Activated T-cell treated with anti-CD3 and anti-CD28 coated beads, Interleukin-2, amount 50 U/mL, for 72 hours (primary cell): ENCODE measurements at regions not wholly inside any gene's neighbourhood (a gene's known extent, or its start where the extent isn't known, plus 50 kb on each side); places are given as distances from the start of the nearest gene placed in this dataset.

Source experiments
- ATAC-seq, 2 donors: fragments of 150-1000 bp; cut with Tn5 transposase; replicated peaks in 1 of 2; 2 replicates each; pipeline ENCODE4 v1.10.0; 2021; ENCODE audit warnings: moderate library complexity in 2 of 2, mild to moderate bottlenecking in 1 of 2
- DNase-seq, 2 donors: peaks; one replicate each; pipeline ENCODE4 v3.0.0; 2021 to 2022; ENCODE audit warnings: mixed read lengths in 1 of 2
- H3K27ac Mint-ChIP-seq: one replicate; pipeline ENCODE4 v1.8.0; 2022; ENCODE audit warnings: mild to moderate bottlenecking, moderate library complexity, mixed read lengths
- H3K27me3 Mint-ChIP-seq: one replicate; pipeline ENCODE4 v1.8.0; 2022; ENCODE audit warnings: low read depth, mixed read lengths
- H3K36me3 Mint-ChIP-seq, 2 donors: one replicate each; pipeline ENCODE4 v1.8.0; 2022; ENCODE audit warnings: mixed read lengths in 2 of 2, mild to moderate bottlenecking in 1 of 2; ENCODE audit not compliant: insufficient read depth in 2 of 2
- H3K4me1 Mint-ChIP-seq: one replicate; pipeline ENCODE4 v1.8.0; 2022; ENCODE audit warnings: low read depth, mixed read lengths
- H3K4me3 Mint-ChIP-seq, 2 donors: one replicate each; pipeline ENCODE4 v1.8.0; 2022; ENCODE audit warnings: mild to moderate bottlenecking in 2 of 2, mixed read lengths in 2 of 2, moderate library complexity in 2 of 2
- H3K9me3 Mint-ChIP-seq, 2 donors: one replicate each; pipeline ENCODE4 v1.8.0; 2022; ENCODE audit warnings: mixed read lengths in 2 of 2

GRCh38 chr3:79885407-79885806 lies 117.6 kb upstream of the ROBO1 start:
- no peaks in the 10 kb centered on the region for H3K27me3 Mint-ChIP-seq
- no peak for DNase-seq
- H3K36me3 Mint-ChIP-seq: no peaks in the 10 kb centered on the region
- no peaks in the 10 kb centered on the region for H3K4me1 Mint-ChIP-seq
- H3K27ac Mint-ChIP-seq: no peak overlapping the region
- H3K4me3 Mint-ChIP-seq: no peak overlapping the region
- no peak for ATAC-seq
- H3K9me3 Mint-ChIP-seq: peaks cover 2 to 6% of the 10 kb centered on the region in 2 donors

GRCh38 chr3:79884354-79884753 lies 116.6 kb upstream of the ROBO1 start:
- H3K4me1 Mint-ChIP-seq: no peaks in the 10 kb centered on the region
- no peak overlapping the region for H3K27ac Mint-ChIP-seq
- no peak overlapping the region for H3K4me3 Mint-ChIP-seq
- ATAC-seq (no peak), DNase-seq (no peak)
- H3K36me3 Mint-ChIP-seq: no peaks in the 10 kb centered on the region
- peaks cover 2 to 6% of the 10 kb centered on the region in 2 donors for H3K9me3 Mint-ChIP-seq
- no peaks in the 10 kb centered on the region for H3K27me3 Mint-ChIP-seq

- H3K9me3 Mint-ChIP-seq: peaks cover 4 to 8% of the 10 kb centered on the region in 2 donors
- no peak for DNase-seq
- H3K36me3 Mint-ChIP-seq: no peaks in the 10 kb centered on the region
- no peak overlapping the region for H3K27ac Mint-ChIP-seq
- no peak overlapping the region for H3K4me3 Mint-ChIP-seq
- no peaks in the 10 kb centered on the region for H3K27me3 Mint-ChIP-seq
- H3K4me1 Mint-ChIP-seq: no peaks in the 10 kb centered on the region
- no peak for ATAC-seq
These were observed 113.6 kb upstream of the ROBO1 start for GRCh38 chr3:79881431-79881830.

GRCh38 chr3:79878708-79879107 lies 110.9 kb upstream of the ROBO1 start:
- DNase-seq: no peak
- H3K4me1 Mint-ChIP-seq: no peaks in the 10 kb centered on the region
- H3K27me3 Mint-ChIP-seq: no peaks in the 10 kb centered on the region
- no peak overlapping the region for H3K4me3 Mint-ChIP-seq
- ATAC-seq: no peak
- no peaks in the 10 kb centered on the region for H3K36me3 Mint-ChIP-seq
- H3K27ac Mint-ChIP-seq: no peak overlapping the region
- H3K9me3 Mint-ChIP-seq: peaks cover 6 to 8% of the 10 kb centered on the region in 2 donors

GRCh38 chr3:79874646-79875045 lies 106.8 kb upstream of the ROBO1 start:
- DNase-seq (no peak), ATAC-seq (no peak)
- Mint-ChIP-seq H3K27me3 (no peaks in the 10 kb centered on the region), H3K4me3 (no peak overlapping the region), H3K9me3 (peaks cover 2 to 7% of the 10 kb centered on the region in 2 donors), H3K36me3 (peaks cover 0 to 2% of the 10 kb centered on the region in 2 donors), H3K27ac (no peak overlapping the region), H3K4me1 (no peaks in the 10 kb centered on the region)

GRCh38 chr3:79872483-79872882 lies 104.7 kb upstream of the ROBO1 start:
- DNase-seq: no peak
- no peak for ATAC-seq
- no peak overlapping the region for H3K4me3 Mint-ChIP-seq
- H3K27ac Mint-ChIP-seq: no peak overlapping the region
- H3K4me1 Mint-ChIP-seq: no peaks in the 10 kb centered on the region
- H3K9me3 Mint-ChIP-seq: peaks cover 6 to 16% of the 10 kb centered on the region in 2 donors
- H3K27me3 Mint-ChIP-seq: no peaks in the 10 kb centered on the region
- peaks cover 0 to 2% of the 10 kb centered on the region in 2 donors for H3K36me3 Mint-ChIP-seq

GRCh38 chr3:79871656-79872055 lies 103.9 kb upstream of the ROBO1 start:
- Mint-ChIP-seq H3K27ac (no peak overlapping the region), H3K36me3 (peaks cover 0 to 2% of the 10 kb centered on the region in 2 donors), H3K9me3 (peaks cover 4 to 14% of the 10 kb centered on the region in 2 donors), H3K27me3 (no peaks in the 10 kb centered on the region), H3K4me1 (no peaks in the 10 kb centered on the region), H3K4me3 (no peak overlapping the region)
- DNase-seq (no peak), ATAC-seq (no peak)

- ATAC-seq (no peak), DNase-seq (no peak)
- H3K36me3 Mint-ChIP-seq: peaks cover 0 to 2% of the 10 kb centered on the region in 2 donors
- no peaks in the 10 kb centered on the region for H3K27me3 Mint-ChIP-seq
- H3K4me1 Mint-ChIP-seq: no peaks in the 10 kb centered on the region
- H3K4me3 Mint-ChIP-seq: no peak overlapping the region
- peaks cover 4 to 13% of the 10 kb centered on the region in 2 donors for H3K9me3 Mint-ChIP-seq
- no peak overlapping the region for H3K27ac Mint-ChIP-seq
These were observed 102.5 kb upstream of the ROBO1 start for GRCh38 chr3:79870313-79870620.

- DNase-seq: no peak
- Mint-ChIP-seq H3K4me1 (no peaks in the 10 kb centered on the region), H3K27me3 (no peaks in the 10 kb centered on the region), H3K27ac (no peak overlapping the region), H3K9me3 (peaks cover 4 to 13% of the 10 kb centered on the region in 2 donors), H3K4me3 (no peak overlapping the region), H3K36me3 (peaks cover 0 to 2% of the 10 kb centered on the region in 2 donors)
- no peak for ATAC-seq
These were observed 101.9 kb upstream of the ROBO1 start for GRCh38 chr3:79869461-79870312.

- Mint-ChIP-seq H3K4me3 (no peak overlapping the region), H3K27ac (no peak overlapping the region), H3K4me1 (no peaks in the 10 kb centered on the region), H3K36me3 (no peaks in the 10 kb centered on the region), H3K9me3 (peaks cover 8 to 13% of the 10 kb centered on the region in 2 donors), H3K27me3 (no peaks in the 10 kb centered on the region)
- ATAC-seq (no peak), DNase-seq (no peak)
These were observed 98.4 kb upstream of the ROBO1 start for GRCh38 chr3:79866162-79866561.

GRCh38 chr3:79864077-79864476 lies 96.3 kb upstream of the ROBO1 start:
- Mint-ChIP-seq H3K4me3 (no peak overlapping the region), H3K4me1 (no peaks in the 10 kb centered on the region), H3K36me3 (peaks cover 0 to 2% of the 10 kb centered on the region in 2 donors), H3K27me3 (no peaks in the 10 kb centered on the region), H3K27ac (no peak overlapping the region), H3K9me3 (peaks cover 8 to 12% of the 10 kb centered on the region in 2 donors)
- ATAC-seq (no peak), DNase-seq (no peak)

GRCh38 chr3:79848876-79849275 lies 81.1 kb upstream of the ROBO1 start:
- ATAC-seq (no peak), DNase-seq (no peak)
- Mint-ChIP-seq H3K27ac (no peak overlapping the region), H3K4me1 (no peaks in the 10 kb centered on the region), H3K36me3 (peaks cover 0 to 3% of the 10 kb centered on the region in 2 donors), H3K9me3 (peaks cover 5 to 9% of the 10 kb centered on the region in 2 donors), H3K27me3 (no peaks in the 10 kb centered on the region), H3K4me3 (no peak overlapping the region)

- Mint-ChIP-seq H3K36me3 (peaks cover 0 to 3% of the 10 kb centered on the region in 2 donors), H3K9me3 (peaks cover 5 to 9% of the 10 kb centered on the region in 2 donors), H3K27ac (no peak overlapping the region), H3K4me3 (no peak overlapping the region), H3K27me3 (no peaks in the 10 kb centered on the region), H3K4me1 (no peaks in the 10 kb centered on the region)
- DNase-seq (no peak), ATAC-seq (no peak)
These were observed 80.1 kb upstream of the ROBO1 start for GRCh38 chr3:79847928-79848327.
